CD4-positive, alpha-beta T cell treated with Interleukin-17A for 4 hours (primary cell): ENCODE measurements at regions not wholly inside any gene's neighbourhood (a gene's known extent, or its start where the extent isn't known, plus 50 kb on each side); places are given as distances from the start of the nearest gene placed in this dataset.

ENCODE experiments used
- DNase-seq: peaks from one replicate; pipeline ENCODE4 v3.0.0-alpha.2; 2020; ENCODE audit warnings: mixed read lengths

DNA sequence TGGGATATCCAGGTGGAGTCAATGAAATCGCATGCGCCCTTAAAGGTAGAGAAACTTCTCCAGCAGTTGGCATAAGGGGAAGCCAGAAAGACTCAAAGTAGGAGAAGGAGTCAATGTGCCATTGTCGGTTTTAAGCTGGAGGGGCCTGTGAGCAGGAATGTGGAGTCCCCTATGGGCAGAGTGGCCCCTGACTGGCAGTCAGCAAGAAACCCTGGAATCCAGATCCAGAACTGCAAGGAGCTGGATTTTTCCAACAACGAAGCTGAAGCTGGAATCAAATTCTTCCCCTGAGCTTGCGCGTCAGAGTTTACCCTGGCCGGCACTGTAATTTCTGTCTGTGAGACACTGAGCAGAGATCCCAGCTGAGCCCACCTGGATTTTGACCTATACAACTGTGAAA, 315.0 kb downstream of the DHX35 start:
- no peak for DNase-seq

GRCh38 chr20:39270837-39271604, 308.9 kb downstream of the DHX35 start:
- DNase-seq, result no peak

- no peak for DNase-seq
Observed at GRCh38 chr20:39269493-39270217, 307.5 kb downstream of the DHX35 start.

- DNase-seq, result peak; percentile 16
Observed at GRCh38 chr20:39268981-39269461, 306.9 kb downstream of the DHX35 start.

DNA sequence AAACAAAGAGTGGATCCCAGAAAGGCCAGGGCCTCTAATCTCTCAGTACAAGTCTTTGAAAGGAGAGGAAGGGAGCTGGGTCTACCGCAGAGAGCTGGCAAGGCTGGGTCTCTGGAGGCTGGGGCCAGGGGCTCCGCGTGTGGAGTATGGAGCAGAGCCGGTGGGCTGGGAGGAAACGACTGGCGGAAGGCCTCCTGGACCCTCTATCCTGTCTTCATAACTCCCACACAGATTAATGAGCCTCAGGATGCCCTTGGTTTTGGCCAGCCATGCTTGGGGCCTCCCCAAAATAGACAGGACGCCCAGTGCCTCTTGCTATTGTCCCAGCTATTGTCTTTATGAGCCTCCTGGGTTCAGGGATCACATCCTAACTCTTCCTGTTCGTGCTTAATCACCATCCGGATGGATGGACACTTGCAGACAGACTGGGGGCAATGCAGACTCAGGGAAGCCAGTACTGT, 306.4 kb downstream of the DHX35 start:
- no peak for DNase-seq

- DNase-seq, result no peak
Observed at GRCh38 chr20:39266989-39267388, 304.8 kb downstream of the DHX35 start.

GRCh38 chr20:39264506-39265172, 302.5 kb downstream of the DHX35 start:
- DNase-seq, result peak; percentile 21

- DNase-seq, result no peak
Observed at GRCh38 chr20:39263076-39263475, 300.9 kb downstream of the DHX35 start.

DNA sequence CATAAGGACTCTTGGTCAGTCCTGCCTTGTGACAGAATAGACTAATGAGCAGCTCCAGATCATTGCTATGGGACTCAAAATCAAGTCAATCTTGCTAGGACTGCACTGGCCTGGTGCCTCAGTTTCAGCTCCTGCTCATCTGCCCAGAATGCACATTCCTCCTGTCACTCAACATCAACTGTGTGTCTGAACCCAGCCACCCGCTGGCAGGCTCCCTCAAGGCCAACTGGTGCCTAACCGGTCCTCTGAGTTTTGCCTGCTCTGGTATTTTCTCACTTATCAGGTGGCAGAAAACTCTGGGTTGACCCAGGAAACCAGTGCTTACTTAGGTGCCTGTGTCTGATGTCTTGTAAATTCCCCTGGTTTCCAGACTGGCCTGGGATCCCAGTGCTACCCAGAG, 297.7 kb downstream of the DHX35 start:
- DNase-seq, result no peak

- no peak for DNase-seq
Observed at GRCh38 chr20:39259010-39259803, 297.1 kb downstream of the DHX35 start.

- no peak for DNase-seq
Observed at GRCh38 chr20:39258253-39258652, 296.1 kb downstream of the DHX35 start.

DNA sequence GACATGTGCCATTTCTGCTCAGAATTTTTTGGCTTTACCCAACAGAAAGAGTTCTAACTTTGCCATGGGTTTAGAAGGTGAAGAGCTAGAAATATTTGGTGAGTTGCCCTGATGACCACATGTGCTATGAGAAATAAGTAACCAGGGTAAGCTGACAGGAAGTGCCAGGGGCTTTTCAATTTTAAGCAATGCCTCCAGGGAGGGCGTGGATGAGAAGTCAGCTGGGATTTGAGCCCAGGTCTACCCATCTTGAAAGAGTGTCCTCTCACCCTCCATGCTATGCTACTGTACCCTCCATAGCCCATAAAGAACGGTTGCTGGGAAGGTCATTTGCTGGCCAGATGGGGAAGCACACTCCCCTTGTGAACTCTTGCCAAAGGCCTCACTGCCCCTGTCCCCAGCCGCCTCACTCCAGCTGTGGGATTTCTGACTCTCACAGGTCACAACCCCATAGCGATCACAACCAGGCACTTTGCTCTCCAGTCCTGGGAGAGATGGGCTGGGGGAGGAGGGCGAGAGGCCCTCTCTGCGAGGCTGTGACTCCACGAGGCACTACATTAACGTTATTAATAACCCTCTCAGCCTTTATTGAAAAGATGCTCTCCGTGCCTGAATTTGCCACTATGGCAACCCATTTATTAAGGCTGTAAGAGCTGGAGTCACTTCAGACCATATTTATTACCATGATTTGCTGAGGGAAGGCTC, 291.1 kb downstream of the DHX35 start:
- no peak for DNase-seq

DNA sequence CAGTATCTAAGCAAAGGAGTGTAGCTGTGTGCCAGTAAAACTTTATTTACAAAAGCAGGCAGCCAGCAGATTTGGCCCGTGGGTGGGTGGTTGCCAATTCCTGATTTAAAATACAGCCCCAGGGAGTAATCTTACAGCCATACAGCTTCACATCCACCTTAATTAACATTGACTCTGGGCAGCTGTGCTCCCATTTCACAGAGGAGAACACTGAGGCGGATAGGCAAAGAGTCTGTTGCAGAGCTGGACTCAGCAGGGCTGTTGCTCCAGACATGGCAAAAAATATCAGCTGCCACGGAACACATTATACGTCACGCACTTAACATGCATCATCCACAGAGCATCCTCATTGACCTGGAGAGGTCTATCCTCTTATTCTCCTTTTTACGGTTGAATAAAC, 289.9 kb downstream of the DHX35 start:
- DNase-seq, result no peak

DNA sequence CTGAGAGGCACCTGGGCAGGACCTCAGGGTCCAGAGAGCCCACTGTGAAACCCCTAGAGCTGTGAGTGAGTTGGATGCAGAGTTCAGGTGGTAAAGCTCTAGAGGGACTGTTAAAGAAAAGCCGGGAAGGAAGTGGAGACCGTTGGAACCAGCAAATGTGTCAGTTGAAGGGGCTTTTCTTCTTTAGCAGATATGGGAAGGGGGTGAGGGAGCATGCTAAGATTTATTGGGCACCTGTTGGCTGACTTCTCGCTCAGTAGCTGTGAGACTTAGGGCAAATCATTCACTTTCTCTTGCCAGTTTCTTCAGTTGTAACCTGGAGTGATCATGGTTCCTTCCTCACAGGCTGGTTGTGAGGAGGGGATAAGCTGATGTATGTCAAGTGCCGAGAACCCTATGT, 287.7 kb downstream of the DHX35 start:
- DNase-seq, result no peak

- no peak for DNase-seq
Observed at GRCh38 chr20:39248862-39249485, 286.8 kb downstream of the DHX35 start.

DNA sequence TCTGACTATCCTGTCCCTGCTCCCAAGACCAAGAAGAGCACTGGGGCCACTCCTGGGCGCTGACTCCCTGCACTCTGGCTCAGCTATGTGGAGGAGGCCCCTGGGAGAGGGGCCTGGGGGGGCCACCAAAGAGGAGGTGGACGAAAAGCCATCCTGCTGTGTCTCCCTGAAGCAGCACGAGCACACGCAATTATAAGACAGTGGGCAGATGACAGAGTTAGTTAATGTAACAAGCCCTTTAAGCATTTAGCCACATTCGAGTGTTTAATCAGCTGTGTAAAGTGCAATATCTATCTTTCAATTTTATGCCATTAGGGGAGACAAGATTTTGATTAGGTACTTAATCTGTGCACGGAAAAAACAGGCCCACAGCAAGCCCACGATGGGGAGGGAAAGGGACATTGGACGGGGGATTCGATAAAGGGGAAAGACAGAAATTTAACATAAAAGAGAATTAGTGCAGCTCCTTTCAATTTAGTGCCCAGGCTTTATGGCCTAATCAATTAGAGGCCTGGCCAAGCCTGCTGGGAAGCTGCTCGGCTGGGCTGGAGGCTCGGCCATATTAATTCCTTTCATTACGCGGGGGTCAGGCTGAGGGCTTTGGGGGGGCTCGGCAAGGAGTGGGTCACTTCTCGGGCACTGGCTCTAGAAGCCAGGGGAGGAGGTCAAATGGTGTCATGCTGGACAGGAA, 286.2 kb downstream of the DHX35 start:
- no peak for DNase-seq

DNA sequence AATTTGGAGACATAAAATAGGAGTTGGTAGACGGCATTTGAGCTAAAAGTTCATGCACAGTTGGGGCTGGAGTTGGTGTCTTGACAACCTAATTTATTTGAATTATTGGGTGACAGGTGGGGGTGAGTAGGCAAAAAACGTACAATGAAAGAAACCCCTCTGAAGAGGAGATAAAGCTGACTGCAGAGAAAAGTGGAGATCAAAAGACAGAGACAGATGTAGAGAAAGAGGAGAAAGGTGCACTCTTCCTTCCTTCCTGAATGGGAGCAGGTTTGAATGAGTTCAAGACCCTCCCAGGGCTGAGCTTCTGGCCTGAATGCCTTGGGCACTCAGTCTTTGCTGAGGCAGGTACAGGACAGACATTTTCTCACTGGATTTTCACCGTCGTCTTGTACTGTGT, 284.3 kb downstream of the DHX35 start:
- DNase-seq, result no peak

DNA sequence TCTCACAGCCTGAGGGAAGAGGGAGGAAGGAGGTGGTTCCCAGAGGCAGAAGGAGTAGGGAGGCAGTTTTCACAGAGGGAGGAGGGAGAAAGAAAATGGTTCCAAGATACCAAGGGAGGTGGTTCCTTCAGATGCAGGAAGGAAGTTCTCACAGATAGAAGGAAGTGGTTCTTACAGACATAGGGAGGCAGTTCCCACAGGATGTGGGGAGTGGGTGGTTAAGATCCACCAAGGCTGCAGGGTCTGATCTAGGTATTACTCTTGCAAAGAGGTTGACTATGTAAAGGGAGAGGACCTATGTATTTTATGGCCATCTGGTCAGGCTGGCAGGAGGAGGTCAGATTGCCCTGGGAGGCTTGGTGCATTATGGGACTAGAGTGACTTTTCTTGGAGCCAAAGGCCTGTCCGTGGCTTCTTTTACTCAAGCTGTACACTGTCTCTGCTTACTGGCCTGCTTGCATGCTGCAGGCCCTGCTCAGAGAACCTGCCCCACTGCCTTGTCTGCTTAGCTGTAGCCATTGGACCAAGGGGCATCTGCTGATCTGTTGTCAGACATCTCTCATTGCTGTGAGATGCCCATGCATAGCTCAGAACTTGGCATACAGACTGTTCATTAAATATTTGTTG, 283.7 kb downstream of the DHX35 start:
- DNase-seq, result no peak

DNA sequence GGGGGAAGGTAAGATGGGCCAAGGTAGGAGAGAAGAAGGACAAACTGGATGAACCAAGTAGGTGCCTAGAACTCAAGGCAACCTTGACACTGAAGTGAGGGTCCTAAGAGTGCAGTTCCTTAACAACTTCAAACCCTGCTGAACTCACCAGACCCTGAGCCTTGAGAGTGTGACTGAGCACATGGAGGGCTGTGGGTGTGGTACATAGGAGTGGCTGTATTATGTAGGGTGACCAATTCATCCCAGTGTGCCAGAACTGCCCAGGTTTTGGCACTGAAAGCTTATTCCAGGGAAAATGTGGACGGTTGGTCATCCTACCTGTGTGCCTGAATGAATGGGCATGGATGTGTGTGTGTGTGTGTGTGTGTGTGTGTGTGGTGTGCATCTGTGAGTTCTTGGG, 281.8 kb downstream of the DHX35 start:
- DNase-seq, result no peak

- no peak for DNase-seq
Observed at GRCh38 chr20:39242614-39243013, 280.5 kb downstream of the DHX35 start.
